Iris pigment epithelial cell (primary cell): ENCODE measurements at regions not wholly inside any gene's neighbourhood (a gene's known extent, or its start where the extent isn't known, plus 50 kb on each side); places are given as distances from the start of the nearest gene placed in this dataset.
"Not testable (repeated sequence)": the region's sequence is repeated elsewhere in the genome, so short reads cannot be mapped to it uniquely, and the experiment has no call there.

Experiments used
- DNase-seq: peaks from one replicate; pipeline ENCODE4 v3.0.0-alpha.2; 2011; ENCODE audit warnings: low read depth

DNA sequence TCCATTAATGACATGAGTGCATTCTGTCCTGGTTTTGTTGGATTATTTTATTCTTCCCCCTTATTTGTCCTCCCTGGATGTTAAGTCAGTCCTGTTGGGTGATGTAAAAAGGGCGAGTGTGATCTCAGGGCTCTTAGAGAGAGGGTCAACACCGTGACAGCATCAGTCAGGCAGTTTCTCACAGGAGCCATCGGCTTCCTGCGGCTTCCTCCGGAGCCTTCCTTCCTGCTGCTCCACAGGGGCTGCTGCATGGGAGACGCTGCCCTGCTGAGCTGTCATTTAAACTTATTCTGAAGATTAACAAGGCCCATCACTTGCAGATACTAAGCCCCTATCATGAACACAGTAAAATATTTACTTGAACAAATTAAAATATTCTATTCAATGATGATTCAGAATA is 211.3 kb downstream of the SPATA31A1 start:
- DNase-seq: not testable (repeated sequence)

- DNase-seq: not testable (repeated sequence)
These were observed 211.9 kb downstream of the SPATA31A1 start for GRCh38 chr9:39567396-39567795.

- not testable (repeated sequence) for DNase-seq
These were observed 213.4 kb downstream of the SPATA31A1 start for GRCh38 chr9:39568900-39569299.

DNA sequence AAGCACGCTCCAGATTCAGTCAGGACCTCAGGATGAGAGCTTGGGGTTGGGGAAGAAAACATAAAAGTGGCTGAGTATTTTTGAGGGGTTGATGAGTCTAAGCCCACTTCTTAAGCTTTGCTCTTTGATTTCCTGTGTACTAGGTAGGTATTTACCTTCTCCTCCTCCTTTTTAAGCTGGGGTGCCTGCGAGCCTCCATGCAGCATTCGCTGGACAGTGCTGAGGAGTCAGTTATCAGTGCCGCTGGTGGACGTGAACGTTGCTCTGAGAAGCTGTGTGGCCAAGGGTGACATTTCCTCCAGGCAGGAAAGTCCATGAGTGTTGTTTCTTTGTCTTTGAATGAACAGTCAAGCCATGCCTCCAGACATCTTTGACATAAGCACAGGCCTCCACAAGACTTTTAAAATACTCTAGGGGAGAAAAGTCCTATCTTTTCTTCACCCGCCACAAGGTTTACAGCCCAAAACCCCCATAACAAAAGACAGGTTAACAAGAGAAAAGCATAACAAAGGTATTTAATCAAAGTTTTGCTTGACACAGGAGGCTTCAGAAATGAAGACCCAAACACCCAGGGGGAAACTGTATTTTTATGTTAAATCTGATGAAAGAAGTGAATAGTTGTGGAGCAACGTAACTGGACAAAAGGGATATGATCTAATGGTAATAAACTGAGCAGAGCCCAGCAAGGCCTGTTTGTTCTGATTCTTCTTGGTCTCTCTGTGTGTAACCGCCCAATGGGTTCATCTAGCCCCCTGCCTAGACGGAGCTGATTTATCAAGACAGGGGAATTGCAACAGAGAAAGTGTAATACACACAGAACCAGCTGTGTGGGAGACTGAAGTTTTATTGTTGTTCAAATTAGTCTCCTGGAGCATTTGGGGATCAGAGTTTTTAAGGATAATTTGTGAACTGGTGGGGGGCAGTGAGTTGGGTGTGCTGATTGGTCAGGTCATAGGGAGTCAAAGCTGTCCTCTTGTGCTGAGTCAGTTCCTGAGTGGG is 217.9 kb downstream of the SPATA31A1 start:
- DNase-seq: not testable (repeated sequence)

GRCh38 chr9:39579000-39579399 is 223.5 kb downstream of the SPATA31A1 start:
- not testable (repeated sequence) for DNase-seq

DNA sequence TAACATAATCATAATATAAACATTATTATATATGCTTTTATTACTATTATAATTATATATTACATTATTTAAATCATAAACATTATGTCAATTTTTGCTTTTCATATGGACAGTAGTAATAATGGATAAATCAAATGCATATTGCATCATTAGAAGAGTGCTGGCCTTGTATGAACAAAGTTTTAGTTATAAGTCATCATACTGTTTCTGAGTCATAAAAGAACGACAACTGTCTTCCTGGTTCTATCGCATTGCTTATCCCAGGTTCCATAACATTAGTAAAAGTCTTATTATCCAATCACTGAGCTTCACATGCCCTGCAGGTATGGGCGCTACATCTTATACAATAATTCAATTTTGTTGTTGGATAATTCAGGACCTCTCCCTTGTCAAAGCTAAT is 225.8 kb downstream of the SPATA31A1 start:
- DNase-seq: not testable (repeated sequence)

GRCh38 chr9:39582677-39583412 is 227.4 kb downstream of the SPATA31A1 start:
- DNase-seq: not testable (repeated sequence)

GRCh38 chr9:39583413-39583747 is 227.9 kb downstream of the SPATA31A1 start:
- not testable (repeated sequence) for DNase-seq

DNA sequence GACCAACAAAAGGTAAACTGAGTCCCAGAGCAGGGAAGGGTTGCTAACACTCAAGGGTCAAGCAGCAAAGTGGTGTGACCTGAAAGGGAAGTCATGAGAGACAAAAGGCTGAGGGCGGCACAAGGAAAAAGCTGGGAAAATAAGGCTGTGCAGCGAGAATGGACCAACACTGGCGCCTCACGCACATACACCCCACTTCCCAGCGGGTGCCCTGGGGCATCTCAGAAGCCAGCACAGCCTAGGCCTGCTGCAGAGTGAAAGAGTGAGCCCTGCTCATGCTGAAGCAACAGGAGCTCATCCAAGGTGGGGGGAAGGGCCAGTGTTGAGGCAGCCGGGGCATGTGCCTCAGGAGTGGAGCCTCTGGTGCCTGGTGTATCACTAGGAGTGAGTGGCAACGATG is 229.8 kb downstream of the SPATA31A1 start:
- DNase-seq: not testable (repeated sequence)

DNA sequence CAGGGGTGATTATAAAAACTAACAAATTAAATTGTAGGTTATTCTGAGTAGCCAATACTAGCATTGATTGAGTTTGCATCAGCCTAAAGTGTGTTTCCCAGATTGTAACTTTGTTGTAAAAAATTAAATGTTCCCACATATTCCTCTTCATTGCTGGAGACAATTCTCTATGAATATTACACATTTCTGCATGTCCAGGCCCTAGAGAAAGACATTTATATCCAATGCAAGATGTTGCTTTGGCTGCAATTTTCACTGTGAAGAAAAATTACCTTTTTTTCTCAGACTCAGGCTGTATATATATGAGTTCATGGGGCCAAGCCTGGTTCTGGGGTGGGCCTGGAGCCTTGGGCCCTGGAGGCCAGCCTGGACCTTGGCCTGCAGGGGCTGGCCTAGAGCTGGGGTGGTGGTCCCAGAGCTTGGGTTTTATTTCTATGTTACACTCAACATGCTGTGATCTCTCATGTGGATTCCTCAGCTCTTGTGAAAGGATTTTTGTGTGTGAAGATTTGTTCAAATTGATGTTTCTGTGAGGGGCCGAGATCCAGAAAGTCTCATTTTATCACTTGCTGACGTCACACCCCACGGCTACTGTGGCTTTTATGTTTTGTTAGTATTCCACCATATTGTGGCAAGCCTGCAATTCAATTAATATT is 232.5 kb downstream of the SPATA31A1 start:
- DNase-seq: no peak

- DNase-seq: no peak
These were observed 233.2 kb downstream of the SPATA31A1 start for GRCh38 chr9:39588500-39589137.

DNA sequence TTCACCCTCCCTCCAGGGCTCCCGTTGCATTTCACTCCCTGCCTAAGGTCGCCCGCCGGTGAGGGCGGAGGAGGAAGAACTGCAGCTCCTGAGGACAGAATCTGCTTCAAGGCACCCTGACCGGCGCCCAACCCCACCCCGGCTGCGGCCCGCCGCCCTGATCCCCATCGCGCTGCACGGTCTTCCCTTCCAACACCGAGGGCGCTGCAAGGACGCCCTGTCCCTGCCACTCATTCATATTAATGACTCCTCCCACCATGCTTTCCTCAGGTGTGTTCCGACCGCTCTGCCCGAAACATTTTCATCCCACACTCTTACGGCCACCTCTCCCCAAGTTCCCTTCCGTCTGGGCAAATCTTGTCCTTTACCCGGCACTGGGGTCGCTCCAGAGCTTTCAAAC is 248.6 kb downstream of the SPATA31A1 start:
- not testable (repeated sequence) for DNase-seq

GRCh38 chr9:39611449-39612231 is 256.2 kb downstream of the SPATA31A1 start:
- DNase-seq: not testable (repeated sequence)

- not testable (repeated sequence) for DNase-seq
These were observed 261.0 kb downstream of the SPATA31A1 start for GRCh38 chr9:39616480-39616879.

DNA sequence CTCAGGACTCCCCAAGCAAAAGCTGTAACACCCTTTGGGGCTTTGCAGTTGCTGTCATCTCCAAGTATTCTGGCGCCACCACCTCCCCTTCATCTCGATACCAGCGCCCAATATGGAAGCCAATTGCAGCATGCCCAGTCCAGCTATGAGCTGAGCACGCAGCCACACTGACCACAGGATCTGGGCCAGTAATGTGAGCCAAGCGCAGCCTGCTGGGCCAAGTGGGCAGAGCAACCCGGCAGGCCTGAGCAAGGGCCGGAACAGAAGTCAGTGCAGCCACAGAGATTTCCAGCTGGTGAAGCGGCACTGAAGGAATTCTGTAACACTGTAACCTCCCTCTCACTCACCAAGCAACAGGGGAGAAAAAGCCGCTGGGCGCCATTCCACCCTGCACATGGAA is 268.6 kb downstream of the SPATA31A1 start:
- DNase-seq: not testable (repeated sequence)

DNA sequence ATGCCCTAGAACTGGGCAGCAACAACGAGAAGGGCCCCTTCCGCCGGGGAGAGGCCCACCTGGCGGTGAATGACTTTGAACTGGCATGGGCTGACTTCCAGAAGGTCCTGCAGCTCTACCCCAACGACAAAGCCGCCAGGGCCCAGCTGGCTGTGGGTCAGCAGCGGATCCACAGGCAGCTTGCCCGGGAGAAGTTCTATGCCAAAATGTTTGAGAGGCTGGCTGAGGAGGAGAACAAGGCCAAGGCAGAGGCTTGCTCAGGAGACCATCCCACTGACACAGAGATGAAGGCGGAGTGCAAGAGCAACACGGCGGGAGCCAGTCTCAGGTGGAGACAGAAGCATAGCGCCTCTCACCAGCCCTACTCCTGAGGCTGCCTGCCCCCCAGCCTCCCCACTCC is 276.6 kb downstream of the SPATA31A1 start:
- not testable (repeated sequence) for DNase-seq

- DNase-seq: not testable (repeated sequence)
These were observed 293.6 kb downstream of the SPATA31A1 start for GRCh38 chr9:39649029-39649428.

GRCh38 chr9:39656960-39657603 is 301.6 kb downstream of the SPATA31A1 start:
- DNase-seq: not testable (repeated sequence)

GRCh38 chr9:39663020-39663419 is 307.6 kb downstream of the SPATA31A1 start:
- not testable (repeated sequence) for DNase-seq

DNA sequence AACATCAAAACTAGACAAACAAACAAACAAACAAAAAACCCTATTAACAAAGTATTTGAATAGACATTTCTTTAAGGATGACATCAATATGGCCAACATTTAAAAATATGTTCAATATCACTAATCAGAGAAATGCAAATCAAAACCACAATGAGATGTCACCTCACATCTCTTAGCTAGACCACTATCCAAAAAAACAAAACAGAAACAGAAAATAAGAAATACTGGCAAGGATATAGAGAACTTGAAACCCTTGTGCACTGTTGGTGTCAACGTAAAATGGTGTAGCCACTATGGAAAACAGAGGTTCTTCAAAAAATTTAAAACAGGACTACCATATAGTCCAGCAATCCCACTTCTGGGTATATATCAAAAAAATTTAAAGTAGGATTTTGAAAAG is 308.2 kb downstream of the SPATA31A1 start:
- DNase-seq: not testable (repeated sequence)
